ENCODE measurements at regions not wholly inside any gene's neighbourhood (a gene's known extent, or its start where the extent isn't known, plus 50 kb on each side); places are given as distances from the start of the nearest gene placed in this dataset.

GRCh38 chr4:151481813-151482212 is 72.8 kb downstream of the FHIP1A start:
- Histone ChIP-seq H3K27ac (no peak overlapping the region), H3K27me3 (no peaks in the 10 kb centered on the region), H3K4me3 (no peak overlapping the region), H3K4me1 (no peaks in the 10 kb centered on the region), H3K9me3 (no peaks in the 10 kb centered on the region), H3K36me3 (no peaks in the 10 kb centered on the region)
- intact Hi-C loops (cut with DNase I), result no loop called here
- DNase-seq (ENCODE audit: extremely low spot score in 2 of 2), result no peak
- no peak for TF ChIP-seq POLR2AphosphoS5 (IDR thresholded peaks at IDR 0.05; ENCODE audit: insufficient read depth in 1 of 2, low read depth in 1 of 2)
- no peak for TF ChIP-seq POLR2A (IDR thresholded peaks at IDR 0.05)
- TF ChIP-seq CTCF (IDR thresholded peaks at IDR 0.05), result no peak

- no peak for DNase-seq (ENCODE audit: extremely low spot score in 2 of 2)
- H3K4me3 ChIP-seq, result no peak overlapping the region
- no peaks in the 10 kb centered on the region for H3K27me3 ChIP-seq
- no peak for TF ChIP-seq POLR2A (IDR thresholded peaks at IDR 0.05)
- no peak for TF ChIP-seq POLR2AphosphoS5 (IDR thresholded peaks at IDR 0.05; ENCODE audit: insufficient read depth in 1 of 2, low read depth in 1 of 2)
- no peak for TF ChIP-seq CTCF (IDR thresholded peaks at IDR 0.05)
- H3K36me3 ChIP-seq, result no peaks in the 10 kb centered on the region
- no peaks in the 10 kb centered on the region for H3K9me3 ChIP-seq
- H3K4me1 ChIP-seq, result no peaks in the 10 kb centered on the region
- H3K27ac ChIP-seq, result no peak overlapping the region
- intact Hi-C loops (cut with DNase I), result no loop called here
These were observed 75.6 kb downstream of the FHIP1A start for GRCh38 chr4:151484396-151485102.

- TF ChIP-seq POLR2AphosphoS5 (IDR thresholded peaks at IDR 0.05; ENCODE audit: insufficient read depth in 1 of 2, low read depth in 1 of 2) (no peak), CTCF (IDR thresholded peaks at IDR 0.05) (no peak), POLR2A (IDR thresholded peaks at IDR 0.05) (no peak)
- no peaks in the 10 kb centered on the region for H3K4me1 ChIP-seq
- no peak for DNase-seq (ENCODE audit: extremely low spot score in 2 of 2)
- no peak overlapping the region for H3K4me3 ChIP-seq
- no peak overlapping the region for H3K27ac ChIP-seq
- H3K27me3 ChIP-seq, result no peaks in the 10 kb centered on the region
- no peaks in the 10 kb centered on the region for H3K36me3 ChIP-seq
- intact Hi-C loops (cut with DNase I), result no loop called here
- no peaks in the 10 kb centered on the region for H3K9me3 ChIP-seq
These were observed 76.7 kb downstream of the FHIP1A start for GRCh38 chr4:151485541-151486131.

GRCh38 chr4:151486168-151486567 is 77.2 kb downstream of the FHIP1A start:
- no peaks in the 10 kb centered on the region for H3K4me1 ChIP-seq
- TF ChIP-seq POLR2AphosphoS5 (IDR thresholded peaks at IDR 0.05; ENCODE audit: insufficient read depth in 1 of 2, low read depth in 1 of 2) (no peak), CTCF (IDR thresholded peaks at IDR 0.05) (no peak), POLR2A (IDR thresholded peaks at IDR 0.05) (no peak)
- H3K27ac ChIP-seq, result no peak overlapping the region
- H3K27me3 ChIP-seq, result no peaks in the 10 kb centered on the region
- H3K4me3 ChIP-seq, result no peak overlapping the region
- DNase-seq (ENCODE audit: extremely low spot score in 2 of 2), result no peak
- H3K36me3 ChIP-seq, result no peaks in the 10 kb centered on the region
- no peaks in the 10 kb centered on the region for H3K9me3 ChIP-seq
- intact Hi-C loops (cut with DNase I), result no loop called here

GRCh38 chr4:151488968-151489367 is 80.0 kb downstream of the FHIP1A start:
- no peak for TF ChIP-seq POLR2A (IDR thresholded peaks at IDR 0.05)
- TF ChIP-seq POLR2AphosphoS5 (IDR thresholded peaks at IDR 0.05; ENCODE audit: insufficient read depth in 1 of 2, low read depth in 1 of 2), result no peak
- no peak for TF ChIP-seq CTCF (IDR thresholded peaks at IDR 0.05)
- intact Hi-C loops (cut with DNase I), result no loop called here
- no peak overlapping the region for H3K27ac ChIP-seq
- no peaks in the 10 kb centered on the region for H3K27me3 ChIP-seq
- no peaks in the 10 kb centered on the region for H3K4me1 ChIP-seq
- no peak overlapping the region for H3K4me3 ChIP-seq
- H3K9me3 ChIP-seq, result no peaks in the 10 kb centered on the region
- no peaks in the 10 kb centered on the region for H3K36me3 ChIP-seq
- no peak for DNase-seq (ENCODE audit: extremely low spot score in 2 of 2)
